Hematopoietic multipotent progenitor cell treated with erythropoietin and hydrocortisone succinate and interleukin-3 and kit ligand, for 8 days (in vitro differentiated cells): ENCODE measurements at regions not wholly inside any gene's neighbourhood (a gene's known extent, or its start where the extent isn't known, plus 50 kb on each side); places are given as distances from the start of the nearest gene placed in this dataset.

Source experiments
- DNase-seq: peaks from one replicate; pipeline ENCODE4 v3.0.0-alpha.2; 2015

DNA sequence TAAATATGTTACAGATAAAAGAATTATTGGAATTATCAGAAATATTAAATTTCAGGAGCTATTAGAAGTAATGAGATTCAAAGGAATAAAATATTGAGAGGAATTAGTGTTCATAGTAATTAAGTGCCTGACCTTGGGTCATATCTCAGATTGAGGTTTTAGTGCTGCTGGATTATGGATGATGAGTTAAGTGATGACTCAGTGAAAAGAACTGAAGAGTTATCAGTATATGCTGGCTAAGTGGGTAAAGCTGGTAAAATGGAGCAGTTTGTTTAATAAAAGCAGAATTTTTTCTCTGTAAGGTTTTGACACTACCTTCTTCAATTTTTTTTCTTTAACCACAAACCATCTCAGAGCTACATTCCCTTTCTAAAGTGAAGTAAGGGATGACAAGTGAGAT, 206.7 kb downstream of the MANEA start:
- DNase-seq = no peak

GRCh38 chr6:95784869-95785268, 207.5 kb downstream of the MANEA start:
- no peak for DNase-seq

- DNase-seq = no peak
These were observed 208.4 kb downstream of the MANEA start for GRCh38 chr6:95785785-95786184.

- no peak for DNase-seq
These were observed 209.5 kb downstream of the MANEA start for GRCh38 chr6:95786802-95787201.

- DNase-seq = no peak
These were observed 213.5 kb downstream of the MANEA start for GRCh38 chr6:95790787-95791186.

- no peak for DNase-seq
These were observed 217.4 kb downstream of the MANEA start for GRCh38 chr6:95794749-95795148.

- DNase-seq = no peak
These were observed 218.6 kb downstream of the MANEA start for GRCh38 chr6:95795927-95796326.

- no peak for DNase-seq
These were observed 218.7 kb upstream of the FUT9 start for GRCh38 chr6:95797054-95797453.

- DNase-seq = no peak
These were observed 212.8 kb upstream of the FUT9 start for GRCh38 chr6:95802978-95803377.

DNA sequence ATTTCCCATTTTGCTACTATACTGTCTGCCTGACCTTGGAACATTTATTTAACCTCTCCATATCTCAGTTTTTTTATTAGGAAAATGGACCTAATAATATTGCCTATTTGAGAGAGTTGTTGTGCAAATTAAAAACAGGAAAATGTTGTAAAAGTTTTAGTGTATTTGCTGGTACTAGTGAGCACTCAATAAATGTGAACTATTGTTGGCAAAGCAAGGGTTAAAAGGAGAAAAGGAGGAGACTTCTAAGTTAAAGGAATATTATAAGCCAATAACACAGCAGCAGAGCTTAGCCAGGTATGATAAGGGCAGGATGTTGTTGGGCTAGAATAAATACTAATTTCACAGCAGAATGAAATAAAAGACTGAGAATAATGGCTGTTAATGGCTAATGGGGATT, 211.9 kb upstream of the FUT9 start:
- no peak for DNase-seq

DNA sequence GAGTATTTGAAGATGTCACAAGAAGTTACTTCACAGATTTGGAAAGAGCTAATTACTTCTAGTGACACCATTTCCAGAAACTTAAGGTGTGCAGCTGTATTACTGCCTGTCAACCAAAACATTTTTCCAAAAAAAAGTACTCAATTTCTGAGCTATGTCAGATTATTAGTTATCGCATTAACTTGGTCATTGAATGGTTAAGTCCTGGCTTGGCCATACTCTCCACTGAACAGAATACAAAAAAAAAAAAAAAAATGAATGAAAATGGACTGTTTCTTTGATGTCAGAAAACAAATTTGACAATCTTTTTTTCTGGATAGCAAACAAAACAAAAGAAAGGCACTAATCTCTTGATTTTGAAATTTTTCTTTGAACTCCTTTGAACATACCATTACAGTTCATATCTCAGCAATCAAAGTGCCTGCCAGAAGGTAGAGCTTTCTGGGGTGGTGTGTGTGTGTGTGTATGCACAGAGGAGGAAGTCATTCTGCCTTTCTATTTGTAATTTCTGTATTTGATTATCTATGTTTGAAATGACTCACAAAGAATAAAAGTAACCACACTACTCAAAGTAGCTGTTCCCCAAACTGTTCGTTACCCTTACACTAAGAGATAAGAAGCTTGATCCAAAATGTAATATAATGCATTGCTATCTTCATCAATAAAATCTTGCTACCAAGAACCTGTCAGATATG, 210.8 kb upstream of the FUT9 start:
- DNase-seq = no peak

DNA sequence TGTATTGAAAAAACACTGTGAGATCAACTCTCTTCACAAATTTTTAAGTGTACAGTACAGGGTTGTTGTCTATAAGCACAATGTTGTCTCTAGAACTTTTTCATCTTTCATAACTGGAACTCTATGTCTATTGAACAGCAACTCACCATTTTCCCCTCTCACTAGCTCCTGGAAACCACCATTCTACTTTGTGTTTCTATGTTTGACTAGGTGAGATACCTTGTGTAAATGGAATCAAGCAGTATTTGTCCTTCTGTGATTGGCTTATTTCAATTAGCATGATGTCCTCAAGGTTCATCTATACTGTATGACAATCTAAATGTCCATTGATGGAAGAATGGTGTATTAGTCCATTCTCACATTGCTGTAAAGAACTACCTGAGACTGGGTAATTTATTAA, 210.1 kb upstream of the FUT9 start:
- no peak for DNase-seq

DNA sequence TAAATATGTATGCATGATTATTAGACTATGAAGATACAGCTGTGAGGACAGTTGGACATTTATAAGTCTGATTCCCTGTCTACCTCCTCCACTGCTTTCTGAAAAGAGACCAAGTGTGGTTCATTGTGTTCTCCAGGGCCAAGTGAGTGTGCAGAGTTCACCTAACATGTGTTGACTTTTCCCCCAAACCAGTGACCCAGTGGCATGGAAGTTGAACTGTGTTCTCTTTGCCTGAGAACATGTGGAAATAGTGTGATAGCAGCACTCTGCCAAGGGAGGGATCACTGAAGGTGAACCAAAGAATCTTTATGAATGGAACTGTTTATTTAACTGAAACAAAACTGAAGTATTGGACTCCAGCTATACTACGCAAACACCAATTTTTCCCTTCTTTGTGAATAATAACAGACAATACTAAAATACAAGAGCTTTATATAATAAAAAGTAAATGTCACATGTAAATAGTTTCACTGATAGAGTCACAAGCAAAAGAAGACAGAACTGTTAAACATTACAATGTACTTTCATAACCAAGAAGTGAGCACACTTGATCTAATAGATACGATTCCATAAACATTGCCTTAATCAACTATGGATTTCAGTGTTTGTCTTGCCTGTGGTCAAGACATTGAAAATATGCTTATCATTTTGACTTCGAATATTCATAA, 200.3 kb upstream of the FUT9 start:
- DNase-seq = no peak

DNA sequence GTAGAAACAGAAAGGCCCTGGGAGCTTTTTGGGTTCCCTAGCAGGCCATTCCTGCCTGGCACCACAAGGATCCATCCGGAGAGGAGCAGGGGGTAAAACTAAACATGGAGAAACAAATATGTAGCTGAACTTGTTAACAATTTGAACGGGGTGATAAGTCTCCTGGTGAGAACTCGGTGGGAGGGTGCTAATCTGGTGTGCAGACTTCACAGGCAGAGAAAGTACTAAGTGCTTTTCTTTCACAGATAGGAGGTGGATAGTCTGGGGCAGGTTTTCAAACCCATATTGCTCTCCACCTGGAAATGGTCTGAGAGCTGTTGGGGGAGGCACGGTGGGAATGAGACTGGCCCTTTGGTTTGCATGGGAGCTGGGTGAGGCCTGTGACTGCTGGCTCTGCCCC, 196.3 kb upstream of the FUT9 start:
- DNase-seq = no peak

GRCh38 chr6:95819939-95820338, 195.8 kb upstream of the FUT9 start:
- no peak for DNase-seq

- no peak for DNase-seq
These were observed 184.8 kb upstream of the FUT9 start for GRCh38 chr6:95830859-95831557.

DNA sequence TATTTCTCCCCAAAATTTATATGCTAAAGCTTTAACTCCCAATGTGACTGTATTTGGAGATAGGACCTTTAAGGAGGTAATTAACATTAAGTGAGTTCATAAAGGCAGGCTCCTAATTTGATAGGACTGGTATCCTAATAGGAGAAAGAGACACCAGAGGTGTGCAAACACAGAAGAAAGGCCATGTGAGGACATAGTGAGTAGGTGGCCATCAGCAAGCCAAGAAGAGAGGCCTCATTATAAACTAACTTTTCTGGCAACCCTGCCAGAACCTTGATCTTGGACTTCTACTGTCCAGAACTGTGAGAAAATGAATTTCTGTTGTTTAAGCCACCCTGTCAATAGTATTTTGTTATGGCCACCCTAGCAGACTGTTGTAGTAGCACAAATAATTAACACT, 177.9 kb upstream of the FUT9 start:
- DNase-seq = no peak

GRCh38 chr6:95841560-95841959, 174.2 kb upstream of the FUT9 start:
- DNase-seq = no peak

DNA sequence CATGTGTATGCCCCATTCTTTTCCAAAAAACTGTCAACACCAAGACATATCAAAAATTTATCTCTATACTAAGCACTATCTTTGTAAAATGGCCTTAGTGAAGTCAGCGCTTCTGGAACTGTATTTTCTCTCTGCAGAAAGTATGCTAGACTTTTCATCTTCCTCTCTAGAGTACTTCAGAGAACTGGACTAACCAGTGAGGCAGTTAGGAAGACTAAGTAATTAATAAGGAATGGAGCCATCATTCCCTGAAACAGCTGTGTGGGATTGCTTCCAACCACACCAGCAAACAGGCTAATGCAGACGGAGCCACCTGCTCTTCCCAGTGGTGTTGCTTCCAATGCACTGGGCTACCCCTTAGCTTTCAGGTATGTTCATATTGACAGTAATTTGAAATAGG, 169.1 kb upstream of the FUT9 start:
- no peak for DNase-seq

- DNase-seq = no peak
These were observed 168.7 kb upstream of the FUT9 start for GRCh38 chr6:95847061-95847460.

DNA sequence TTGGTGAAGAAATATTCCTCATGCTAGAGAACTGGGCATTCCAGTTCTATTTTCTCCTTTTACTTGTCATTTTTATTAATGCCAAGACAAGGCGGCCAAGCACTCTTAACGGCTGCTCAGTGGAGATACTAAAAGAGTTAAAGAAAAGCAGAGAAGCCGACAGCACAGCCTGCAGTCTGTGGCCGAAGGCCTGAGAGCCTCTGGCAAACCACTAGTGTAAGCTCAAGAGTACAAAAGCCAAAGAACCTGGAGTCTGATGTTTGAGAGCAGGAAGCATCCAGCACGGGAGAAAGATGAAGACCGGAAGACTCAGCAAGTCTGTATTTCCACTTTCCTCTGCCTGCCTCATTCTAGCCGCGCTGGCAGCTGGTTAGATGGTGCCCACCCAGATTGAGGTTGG, 167.1 kb upstream of the FUT9 start:
- DNase-seq = no peak

DNA sequence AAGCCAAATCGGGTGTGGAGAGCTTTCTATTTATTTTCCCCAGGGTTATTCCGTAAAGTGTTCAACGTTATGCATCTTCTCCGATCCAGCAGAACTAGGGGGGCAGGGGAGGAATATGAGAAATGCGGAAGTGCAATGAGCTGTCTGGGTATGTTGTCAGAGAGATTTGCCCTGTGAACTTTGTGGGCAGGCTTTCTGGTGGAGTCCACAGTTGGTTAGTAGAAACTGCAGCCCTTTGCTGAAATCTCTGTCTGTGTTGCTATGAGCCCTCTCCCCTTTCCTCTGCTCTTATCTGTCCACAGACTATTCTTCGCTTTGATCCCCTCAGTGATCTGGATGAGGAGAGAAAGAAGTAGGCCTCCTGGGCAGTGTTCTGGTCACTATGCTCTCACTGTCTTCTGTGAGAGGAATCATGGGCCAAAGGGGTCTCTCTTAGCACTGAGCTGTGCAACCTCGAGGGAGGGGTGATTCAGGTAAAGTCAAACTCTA, 158.9 kb upstream of the FUT9 start:
- DNase-seq = no peak

GRCh38 chr6:95865857-95866256, 149.9 kb upstream of the FUT9 start:
- no peak for DNase-seq

- DNase-seq = peak; percentile 7
These were observed 149.0 kb upstream of the FUT9 start for GRCh38 chr6:95866732-95867131.
